Retinal pigment epithelial cell (primary cell): ENCODE measurements at regions not wholly inside any gene's neighbourhood (a gene's known extent, or its start where the extent isn't known, plus 50 kb on each side); places are given as distances from the start of the nearest gene placed in this dataset.

Experiments
- DNase-seq: peaks from one replicate; pipeline ENCODE4 v3.0.0-alpha.2; 2010; ENCODE audit warnings: low read depth
- H3K4me3 ChIP-seq: 2 replicates; pipeline ENCODE4 v1.5.1; 2011; ENCODE audit warnings: mild to moderate bottlenecking, low read length, control low read depth, moderate library complexity
- CTCF ChIP-seq: conservative IDR thresholded peaks from 2 replicates; pipeline ENCODE4 v1.5.1; 2011; ENCODE audit warnings: low read depth, low read length, control low read depth, inconsistent platforms

GRCh38 chr3:99159220-99159762 lies 257.8 kb upstream of the DCBLD2 start:
- no peak overlapping the region for H3K4me3 ChIP-seq
- no peak for DNase-seq
- TF ChIP-seq CTCF: no peak

GRCh38 chr3:99145031-99145430 lies 243.5 kb upstream of the DCBLD2 start:
- no peak for TF ChIP-seq CTCF
- no peak for DNase-seq

GRCh38 chr3:99143493-99143892 lies 242.0 kb upstream of the DCBLD2 start:
- no peak overlapping the region for H3K4me3 ChIP-seq
- DNase-seq: no peak
- no peak for TF ChIP-seq CTCF

More at GRCh38 chr3:99145031-99145430, 243.5 kb upstream of the DCBLD2 start:
- H3K4me3 ChIP-seq: no peak overlapping the region

- no peak overlapping the region for H3K4me3 ChIP-seq
- peak; percentile 31 for DNase-seq
- TF ChIP-seq CTCF: no peak
These were observed 233.5 kb upstream of the DCBLD2 start for GRCh38 chr3:99134986-99135385.

- DNase-seq: peak; percentile 71
- no peak for TF ChIP-seq CTCF
- H3K4me3 ChIP-seq: no peak overlapping the region
These were observed 230.4 kb upstream of the DCBLD2 start for GRCh38 chr3:99131876-99132275.

- no peak overlapping the region for H3K4me3 ChIP-seq
- DNase-seq: peak; percentile 99
- TF ChIP-seq CTCF: no peak
These were observed 227.4 kb upstream of the DCBLD2 start for GRCh38 chr3:99128725-99129505.

GRCh38 chr3:99128235-99128634 lies 226.7 kb upstream of the DCBLD2 start:
- no peak overlapping the region for H3K4me3 ChIP-seq
- DNase-seq: no peak

More at GRCh38 chr3:99128235-99128634, 226.7 kb upstream of the DCBLD2 start:
- no peak for TF ChIP-seq CTCF
